Fibroblast of skin of back (primary cell): ENCODE measurements at regions not wholly inside any gene's neighbourhood (a gene's known extent, or its start where the extent isn't known, plus 50 kb on each side); places are given as distances from the start of the nearest gene placed in this dataset.
A peak's percentile ranks its signal among the peaks of the same experiment; 100 is the strongest.
"Not testable (repeated sequence)": the region's sequence is repeated elsewhere in the genome, so short reads cannot be mapped to it uniquely, and the experiment has no call there.

Experiments
- DNase-seq: peaks from one replicate; pipeline ENCODE4 v3.0.0-alpha.2; 2013

- DNase-seq, result no peak
These were observed 94.3 kb downstream of the OAT start for GRCh38 chr10:124324451-124324850.

GRCh38 chr10:124323806-124324205 lies 94.9 kb downstream of the OAT start:
- DNase-seq, result no peak

- DNase-seq, result peak; percentile 51
These were observed 95.5 kb downstream of the OAT start for GRCh38 chr10:124323111-124323725.

- no peak for DNase-seq
These were observed 96.3 kb downstream of the OAT start for GRCh38 chr10:124322191-124322980.

- no peak for DNase-seq
These were observed 97.2 kb downstream of the OAT start for GRCh38 chr10:124321433-124322089.

GRCh38 chr10:124320778-124321432 lies 97.8 kb downstream of the OAT start:
- DNase-seq, result no peak

- peak; percentile 86 for DNase-seq
These were observed 98.8 kb downstream of the OAT start for GRCh38 chr10:124319926-124320391.

- DNase-seq, result not testable (repeated sequence)
These were observed 99.2 kb downstream of the OAT start for GRCh38 chr10:124319520-124319919.

GRCh38 chr10:124318811-124319210 lies 99.9 kb downstream of the OAT start:
- DNase-seq, result no peak

GRCh38 chr10:124318076-124318475 lies 100.6 kb downstream of the OAT start:
- DNase-seq, result no peak

- no peak for DNase-seq
These were observed 102.4 kb downstream of the OAT start for GRCh38 chr10:124316326-124316725.

GRCh38 chr10:124315591-124316270 lies 103.0 kb downstream of the OAT start:
- peak; percentile 53 for DNase-seq

- no peak for DNase-seq
These were observed 105.3 kb downstream of the OAT start for GRCh38 chr10:124313374-124313773.

- DNase-seq, result no peak
These were observed 109.9 kb downstream of the OAT start for GRCh38 chr10:124308811-124309210.

GRCh38 chr10:124308056-124308645 lies 110.6 kb downstream of the OAT start:
- no peak for DNase-seq

GRCh38 chr10:124307591-124307990 lies 111.1 kb downstream of the OAT start:
- DNase-seq, result no peak

- peak; percentile 63 for DNase-seq
These were observed 111.8 kb downstream of the OAT start for GRCh38 chr10:124306922-124307371.

- DNase-seq, result no peak
These were observed 112.2 kb downstream of the OAT start for GRCh38 chr10:124306520-124306919.

GRCh38 chr10:124305984-124306383 lies 112.7 kb downstream of the OAT start:
- no peak for DNase-seq

- DNase-seq, result no peak
These were observed 113.6 kb downstream of the OAT start for GRCh38 chr10:124305131-124305530.

- no peak for DNase-seq
These were observed 114.9 kb downstream of the OAT start for GRCh38 chr10:124303662-124304418.
